Hematopoietic multipotent progenitor cell treated with erythropoietin and hydrocortisone succinate and interleukin-3 and kit ligand, for 4 days (in vitro differentiated cells): ENCODE measurements at regions not wholly inside any gene's neighbourhood (a gene's known extent, or its start where the extent isn't known, plus 50 kb on each side); places are given as distances from the start of the nearest gene placed in this dataset.

ENCODE experiments used
- DNase-seq: peaks from one replicate; pipeline ENCODE4 v3.0.0-alpha.2; 2015

- no peak for DNase-seq
These were observed 88.4 kb upstream of the ZMIZ1 start for GRCh38 chr10:78980354-78980753.

GRCh38 chr10:78980815-78981214 lies 88.0 kb upstream of the ZMIZ1 start:
- no peak for DNase-seq

DNA sequence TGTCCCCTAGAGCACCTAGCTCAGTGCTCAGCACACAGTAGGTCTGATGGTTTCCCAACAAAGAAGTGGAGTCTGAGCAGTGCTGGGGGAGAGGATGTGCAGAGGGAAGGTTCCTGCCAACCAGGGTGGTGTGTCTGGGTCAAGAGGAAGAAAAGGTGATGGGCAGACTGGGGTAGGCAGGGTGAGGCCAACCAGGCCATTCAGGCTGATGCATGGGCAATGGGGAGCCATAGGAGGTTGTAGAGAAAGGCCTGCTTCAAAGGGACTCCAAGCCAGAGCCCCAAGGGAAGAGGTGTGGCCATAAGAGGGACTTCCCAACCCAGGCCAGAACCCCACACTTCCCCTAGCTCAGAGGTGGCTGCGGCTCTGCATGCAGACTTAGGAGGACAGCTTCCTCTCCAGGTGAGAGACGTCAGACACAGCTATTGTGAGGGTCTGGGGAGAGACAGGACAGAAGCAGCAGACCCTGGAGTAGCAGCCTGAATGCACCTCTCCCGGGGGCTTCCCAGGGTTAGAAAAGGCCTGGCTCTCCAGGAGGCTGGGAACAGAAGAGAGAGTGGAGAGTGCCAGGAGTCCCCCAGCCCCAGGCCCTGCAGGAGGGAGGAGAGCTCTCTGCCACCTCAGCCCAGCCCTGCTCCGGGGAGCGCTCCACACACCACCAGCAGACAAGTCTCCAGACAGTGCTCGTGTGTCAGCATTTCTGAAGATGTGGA lies 87.4 kb upstream of the ZMIZ1 start:
- no peak for DNase-seq

- DNase-seq = no peak
These were observed 86.8 kb upstream of the ZMIZ1 start for GRCh38 chr10:78981970-78982281.

GRCh38 chr10:78982726-78983125 lies 86.0 kb upstream of the ZMIZ1 start:
- DNase-seq = no peak

DNA sequence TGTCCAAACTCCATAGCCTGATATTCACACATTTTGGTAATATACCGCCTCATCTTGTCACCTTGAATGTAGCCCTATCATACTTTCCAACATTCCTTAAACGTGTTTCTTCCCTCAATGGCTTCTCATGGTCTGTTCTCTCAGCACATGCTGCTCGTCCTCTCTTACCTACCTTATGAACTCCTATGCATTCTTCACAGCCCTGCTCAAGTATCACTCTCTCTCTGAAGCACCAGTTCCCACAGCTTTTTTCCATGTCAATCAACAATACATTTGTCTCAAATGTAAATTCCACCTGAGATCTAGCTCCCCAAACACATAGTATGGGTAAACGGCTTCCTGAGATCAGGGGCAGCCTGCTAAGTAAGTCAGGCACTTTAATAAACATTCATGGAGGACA lies 85.2 kb upstream of the ZMIZ1 start:
- DNase-seq = no peak

GRCh38 chr10:78985973-78986818 lies 82.6 kb upstream of the ZMIZ1 start:
- no peak for DNase-seq

GRCh38 chr10:78991187-78991586 lies 77.6 kb upstream of the ZMIZ1 start:
- no peak for DNase-seq

DNA sequence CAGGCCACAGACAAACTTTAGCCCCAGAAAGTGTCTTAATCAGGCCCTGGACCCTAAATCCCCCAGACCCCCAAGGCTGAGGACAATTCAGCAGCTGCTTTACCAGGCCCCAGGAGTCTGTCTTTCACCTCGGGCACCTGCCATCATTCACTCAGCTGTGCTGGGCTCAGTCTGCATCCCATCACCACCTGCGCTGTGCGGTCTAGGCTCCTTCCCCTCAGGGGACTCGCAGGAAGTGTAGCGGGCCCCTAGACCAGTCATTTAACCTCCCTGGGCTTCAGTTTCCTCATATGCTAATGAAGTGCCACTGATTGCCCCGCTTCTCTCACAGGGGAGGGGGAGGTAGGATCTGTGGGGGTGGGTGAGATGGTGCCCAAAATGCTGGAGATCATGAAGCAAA lies 76.4 kb upstream of the ZMIZ1 start:
- no peak for DNase-seq

GRCh38 chr10:78993261-78993945 lies 75.4 kb upstream of the ZMIZ1 start:
- DNase-seq = no peak

DNA sequence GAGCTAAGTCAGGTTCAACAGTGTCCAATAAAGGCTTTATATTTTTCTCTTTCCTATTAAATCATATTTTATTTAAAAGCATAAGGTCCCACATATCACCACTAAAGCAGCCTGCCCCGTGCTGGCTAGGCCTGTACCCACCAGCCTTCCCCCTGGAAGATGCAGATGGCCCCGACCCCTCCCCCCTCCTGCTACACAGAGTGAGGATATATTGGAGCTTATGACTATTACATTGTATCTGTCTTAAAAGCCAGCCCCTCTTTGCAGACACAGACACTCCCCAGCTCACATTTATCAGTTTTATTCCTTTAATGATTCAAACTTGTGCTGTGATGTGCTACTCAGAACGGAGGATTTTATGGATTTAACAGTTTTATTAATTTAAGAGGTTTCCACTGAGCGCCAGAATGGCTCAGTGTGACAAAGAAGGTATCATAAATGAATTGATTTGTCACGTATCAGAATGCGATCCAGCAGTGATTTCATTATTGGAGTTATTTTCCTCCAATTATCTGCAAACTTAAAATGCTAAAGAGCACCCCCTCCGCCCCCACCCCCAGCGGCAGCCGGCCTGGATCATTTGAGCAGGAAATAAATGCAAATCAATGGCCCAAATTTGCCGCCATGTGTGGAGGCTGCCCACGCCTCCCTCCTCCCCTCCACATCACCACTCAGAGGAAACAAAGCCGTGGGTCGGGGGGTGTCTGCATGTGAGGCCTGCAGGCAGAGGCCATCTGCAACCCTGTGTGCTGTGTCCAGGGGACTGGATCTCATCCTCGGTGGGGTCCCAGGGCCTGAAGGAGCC lies 72.6 kb upstream of the ZMIZ1 start:
- DNase-seq = no peak

DNA sequence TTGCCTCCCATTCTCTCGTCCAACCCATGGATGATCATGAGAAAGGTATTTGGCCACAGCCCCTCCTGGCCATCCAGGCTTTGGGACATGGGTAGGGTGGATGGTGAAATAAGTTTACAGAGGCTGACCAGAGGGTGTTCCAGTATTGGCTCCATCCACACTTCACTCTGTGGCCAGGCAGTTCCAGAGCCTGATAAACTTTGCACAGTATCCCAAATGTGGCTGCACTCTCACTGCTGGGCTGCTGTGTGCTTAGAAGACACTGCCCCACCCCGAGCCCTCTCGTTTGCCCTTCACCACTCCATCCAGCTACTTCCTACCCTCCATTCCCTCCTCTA lies 72.0 kb upstream of the ZMIZ1 start:
- no peak for DNase-seq

- no peak for DNase-seq
These were observed 70.8 kb upstream of the ZMIZ1 start for GRCh38 chr10:78997635-78998618.

DNA sequence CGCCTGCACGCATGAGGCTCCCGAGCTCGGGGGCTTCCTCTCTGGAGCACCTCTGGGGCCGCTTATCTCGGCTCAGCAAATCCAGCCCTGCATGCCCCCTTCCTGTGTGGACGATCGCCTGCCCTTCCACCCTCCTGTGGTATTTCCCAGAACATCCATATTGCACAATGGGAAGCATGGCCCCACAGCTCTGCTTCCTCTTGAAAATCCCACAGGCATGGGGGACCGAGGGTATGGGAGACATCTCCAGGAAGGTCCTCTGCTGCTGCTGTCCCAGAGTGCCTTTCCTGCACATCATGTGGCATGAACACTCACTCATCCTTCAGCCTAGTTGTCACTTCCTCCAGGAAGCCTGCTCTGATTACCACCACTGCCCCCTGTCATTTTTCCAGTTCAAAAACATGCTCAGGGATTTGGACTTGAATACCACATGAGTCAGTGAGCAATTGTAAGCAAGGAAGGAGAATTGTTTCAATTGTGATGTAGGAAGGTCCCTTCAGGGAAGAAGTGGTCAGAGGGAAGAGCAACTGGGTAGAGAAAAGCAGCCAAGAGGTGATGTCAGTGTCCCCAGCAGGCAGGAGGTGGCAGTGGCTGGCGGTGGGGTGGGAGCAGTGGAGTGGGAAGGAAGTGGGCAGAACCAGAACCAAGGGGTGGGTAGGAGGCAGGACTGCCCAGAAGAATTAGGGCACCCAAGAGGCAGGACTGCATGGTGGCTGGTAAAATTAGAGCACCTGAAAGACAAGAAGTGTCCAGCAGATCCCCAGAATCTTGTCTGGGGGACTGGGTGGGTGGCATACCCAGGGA lies 67.5 kb upstream of the ZMIZ1 start:
- peak; percentile 65 for DNase-seq

DNA sequence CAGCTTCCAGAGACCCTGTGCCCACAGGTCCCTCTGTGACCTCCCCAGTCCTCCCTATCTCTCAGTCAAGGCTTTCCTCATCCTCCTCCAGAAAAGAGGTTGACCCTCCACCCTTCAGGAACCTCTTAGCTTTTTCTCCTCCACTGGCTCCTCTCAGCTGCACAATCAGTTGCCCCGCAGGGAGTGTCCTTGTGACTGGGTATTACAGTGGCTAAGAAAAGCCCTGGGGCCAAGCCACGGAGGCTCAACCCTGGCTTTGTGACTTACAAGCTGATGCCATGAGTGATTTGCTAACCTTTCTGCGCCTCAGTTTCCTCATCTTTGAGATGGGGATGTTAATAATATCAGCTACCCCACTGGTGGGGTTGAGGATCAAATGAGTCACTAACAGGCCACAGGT lies 66.4 kb upstream of the ZMIZ1 start:
- no peak for DNase-seq

DNA sequence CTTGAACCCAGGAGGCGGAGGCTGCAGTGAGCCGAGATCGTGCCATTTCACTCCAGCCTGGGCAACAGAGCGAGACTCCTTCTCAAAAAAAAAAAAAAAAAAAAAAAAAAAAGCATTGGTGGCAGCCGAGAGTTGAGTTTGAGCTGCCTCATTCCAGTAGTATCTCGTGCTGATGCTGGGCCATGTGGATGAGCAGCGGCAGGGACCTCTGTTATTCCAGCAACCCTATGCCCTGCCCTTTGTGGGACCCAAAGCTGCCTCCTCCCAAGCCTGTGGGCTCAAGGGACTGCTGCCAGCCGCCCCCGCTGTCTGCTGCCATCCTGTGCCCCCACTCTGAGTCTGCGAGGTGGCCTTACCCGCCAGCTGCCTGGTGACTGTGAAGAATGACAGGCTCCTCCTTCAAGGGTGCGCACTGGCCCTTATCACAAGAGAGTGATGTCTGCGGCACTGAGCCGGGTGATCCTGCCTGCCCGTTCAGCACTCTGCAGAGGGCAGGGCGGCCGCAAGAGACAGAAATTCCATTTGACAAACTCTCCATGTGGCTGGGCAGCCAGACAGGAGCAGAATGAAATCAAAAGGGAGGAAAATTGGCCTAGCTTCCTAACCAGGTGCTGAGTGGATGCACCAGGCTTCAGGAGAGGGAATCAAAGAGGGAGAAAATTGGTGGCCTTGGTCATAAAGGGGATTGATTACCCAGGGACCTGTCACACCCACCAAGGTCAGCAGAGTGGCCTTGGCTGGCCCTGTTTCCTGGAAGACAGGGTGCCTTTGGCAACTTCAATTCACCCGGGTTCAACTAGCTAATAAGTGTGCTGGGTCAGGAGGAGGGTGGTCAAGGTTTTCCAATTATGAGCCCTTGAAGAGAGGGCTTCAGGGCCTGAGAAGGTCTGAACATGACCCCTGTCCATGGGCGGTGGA lies 65.3 kb upstream of the ZMIZ1 start:
- peak; percentile 73 for DNase-seq

GRCh38 chr10:79004311-79004710 lies 64.5 kb upstream of the ZMIZ1 start:
- DNase-seq = no peak

GRCh38 chr10:79005126-79005810 lies 63.5 kb upstream of the ZMIZ1 start:
- DNase-seq = no peak

DNA sequence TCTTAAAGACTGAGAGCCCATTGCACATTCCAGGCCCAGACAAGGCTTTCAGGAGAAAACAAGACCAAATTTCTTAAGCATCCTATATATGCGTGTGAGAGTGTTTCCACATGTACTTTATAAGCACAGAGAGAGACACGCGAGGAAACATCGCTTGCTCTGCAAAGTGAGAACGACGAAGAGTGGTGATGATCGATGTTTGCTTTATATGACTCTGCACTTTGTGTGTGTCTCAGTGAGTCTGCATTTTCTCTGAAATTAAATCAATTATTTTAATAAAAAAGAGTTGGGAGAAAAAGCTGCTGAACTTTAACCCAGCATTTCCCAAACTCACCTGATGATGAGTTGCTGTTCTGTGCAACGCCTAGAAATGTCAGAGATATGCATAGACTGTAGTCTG lies 61.7 kb upstream of the ZMIZ1 start:
- DNase-seq = no peak
